H1 (cell line): ENCODE measurements at regions not wholly inside any gene's neighbourhood (a gene's known extent, or its start where the extent isn't known, plus 50 kb on each side); places are given as distances from the start of the nearest gene placed in this dataset.

Experiments
- CTCF ChIA-PET: fragments of 300-600 bp; sonication (Branson Sonifier 250); formaldehyde crosslinking; loops from one replicate; lab custom pipeline; 2021; ENCODE audit not compliant: partially characterized antibody; lab: Charles Lee
- POLR2A ChIA-PET: fragments of 300-600 bp; sonication (Branson Sonifier 250); formaldehyde crosslinking; loops from one replicate; lab custom pipeline; 2021; ENCODE audit warnings: inconsistent platforms; ENCODE audit not compliant: partially characterized antibody; lab: Charles Lee
- DNase-seq, 2 experiments: peaks; one replicate each; pipeline versions ENCODE4 v3.0.0 to v3.0.0-alpha.2; 2010 to 2022; ENCODE audit warnings: low spot score in 2 of 2, low read depth in 1 of 2, mixed read lengths in 1 of 2
- FAIRE-seq: peaks from 2 replicates; lab custom pipeline; 2011; peaks lifted over from hg19 to GRCh38; lab: Jason Lieb, UNC
- H2AFZ ChIP-seq: 2 replicates; pipeline ENCODE4 v1.8.1; 2012; ENCODE audit warnings: low read length, inconsistent platforms
- H2AK5ac ChIP-seq: 2 replicates; pipeline ENCODE4 v1.6.1; 2013; ENCODE audit warnings: low read depth, low read length
- H2BK120ac ChIP-seq: replicated peaks from 2 replicates; pipeline ENCODE3; 2013; ENCODE audit warnings: low read depth, low read length, inconsistent platforms
- H2BK12ac ChIP-seq: 2 replicates; pipeline ENCODE4 v1.6.1; 2013; ENCODE audit warnings: low read depth, low read length
- H2BK15ac ChIP-seq: 2 replicates; pipeline ENCODE4 v1.6.1; 2013; ENCODE audit warnings: low read length
- H2BK20ac ChIP-seq: 2 replicates; pipeline ENCODE4 v1.6.1; 2013; ENCODE audit warnings: low read length
- H2BK5ac ChIP-seq: 2 replicates; pipeline ENCODE4 v1.6.1; 2013; ENCODE audit warnings: low read depth, low read length
- H3K14ac ChIP-seq: 2 replicates; pipeline ENCODE4 v1.6.1; 2013; ENCODE audit warnings: inconsistent platforms; ENCODE audit not compliant: insufficient read length
- H3K18ac ChIP-seq: 2 replicates; pipeline ENCODE4 v1.6.1; 2013; ENCODE audit warnings: low read length; ENCODE audit errors: extremely low read depth
- H3K23ac ChIP-seq: 2 replicates; pipeline ENCODE4 v1.6.1; 2013; ENCODE audit warnings: inconsistent platforms; ENCODE audit not compliant: insufficient read length
- H3K23me2 ChIP-seq: 2 replicates; pipeline ENCODE4 v1.6.1; 2013; ENCODE audit warnings: low read depth, low read length
- H3K27ac ChIP-seq: 2 replicates; pipeline ENCODE4 v1.6.1; 2011; ENCODE audit warnings: low read depth, low read length, inconsistent platforms
- H3K27me3 ChIP-seq, 4 experiments: replicated peaks in 1 of 4; 1 replicate in 1 of 4; 2 replicates in 3 of 4; pipeline versions ENCODE4 v1.6.1 to v1.8.1; 2011 to 2013; ENCODE audit warnings: low read length in 3 of 4, mild to moderate bottlenecking in 3 of 4, inconsistent platforms in 2 of 4, mixed read lengths in 2 of 4, moderate library complexity in 1 of 4; ENCODE audit not compliant: control insufficient read depth in 3 of 4, insufficient read depth in 3 of 4; ENCODE audit errors: extremely low read depth in 1 of 4
- H3K36me3 ChIP-seq, 4 experiments: 2 replicates each; pipeline versions ENCODE4 v1.6.1 to v1.8.1; 2011 to 2013; ENCODE audit warnings: mild to moderate bottlenecking in 4 of 4, low read length in 3 of 4, moderate library complexity in 2 of 4, control low read depth in 1 of 4, inconsistent platforms in 1 of 4; ENCODE audit not compliant: insufficient read depth in 4 of 4, control insufficient read depth in 2 of 4
- H3K4ac ChIP-seq: replicated peaks from 2 replicates; pipeline ENCODE3; 2013; ENCODE audit warnings: low read length, low read depth, mixed read lengths, inconsistent platforms; ENCODE audit not compliant: insufficient read length
- H3K4me1 ChIP-seq, 4 experiments: replicated peaks in 1 of 4; 1 replicate in 1 of 4; 2 replicates in 3 of 4; pipeline versions ENCODE4 v1.6.1 to v1.8.1; 2011 to 2013; ENCODE audit warnings: low read length in 3 of 4, inconsistent platforms in 2 of 4, mixed read lengths in 1 of 4; ENCODE audit not compliant: insufficient read depth in 4 of 4, control insufficient read depth in 3 of 4
- H3K4me2 ChIP-seq, 2 experiments: 2 replicates each; pipeline versions ENCODE4 v1.6.1 to v1.8.1; 2011 to 2013; ENCODE audit warnings: low read depth in 2 of 2, low read length in 2 of 2, control low read depth in 1 of 2, inconsistent platforms in 1 of 2, mild to moderate bottlenecking in 1 of 2; ENCODE audit not compliant: insufficient read depth in 1 of 2
- H3K4me3 ChIP-seq, 4 experiments: fragments of 200-600, 300-600 bp in 1 of 4; sonication (generic), shearing (Covaris generic), sonication (Bioruptor Twin) in 1 of 4; 2 replicates each; pipeline versions ENCODE4 v1.5.1 to v1.8.1; 2011 to 2016; ENCODE audit warnings: low read length in 4 of 4, low read depth in 3 of 4, control low read depth in 2 of 4, inconsistent platforms in 2 of 4, mild to moderate bottlenecking in 2 of 4, mixed read lengths in 1 of 4, moderate library complexity in 1 of 4; ENCODE audit not compliant: insufficient read depth in 2 of 4; ENCODE audit errors: extremely low read depth in 1 of 4
- H3K56ac ChIP-seq: replicated peaks from 2 replicates; pipeline ENCODE3; 2013; ENCODE audit warnings: low read depth, mild to moderate bottlenecking, mixed read lengths, low read length, inconsistent platforms; ENCODE audit not compliant: insufficient read length
- H3K79me1 ChIP-seq: 2 replicates; pipeline ENCODE4 v1.6.1; 2013; ENCODE audit warnings: low read depth, low read length, control low read depth
- H3K79me2 ChIP-seq, 2 experiments: 2 replicates each; pipeline versions ENCODE4 v1.6.1 to v1.8.1; 2012 to 2013; ENCODE audit warnings: low read length in 2 of 2, mild to moderate bottlenecking in 2 of 2, inconsistent platforms in 1 of 2; ENCODE audit not compliant: insufficient read depth in 2 of 2, control insufficient read depth in 1 of 2
- H3K9ac ChIP-seq, 4 experiments: replicated peaks in 1 of 4; 1 replicate in 1 of 4; 2 replicates in 3 of 4; pipeline versions ENCODE4 v1.6.1 to v1.8.1; 2011 to 2013; ENCODE audit warnings: low read depth in 3 of 4, low read length in 3 of 4, control low read depth in 2 of 4, mild to moderate bottlenecking in 2 of 4, moderate library complexity in 2 of 4, inconsistent platforms in 1 of 4; ENCODE audit errors: extremely low read depth in 1 of 4
- H3K9me3 ChIP-seq, 2 experiments: 2 replicates each; pipeline versions ENCODE4 v1.6.1 to v1.8.1; 2012 to 2013; ENCODE audit warnings: mild to moderate bottlenecking in 2 of 2, moderate library complexity in 2 of 2, control low read depth in 1 of 2, inconsistent platforms in 1 of 2, low read depth in 1 of 2, low read length in 1 of 2, mixed read lengths in 1 of 2; ENCODE audit not compliant: insufficient read depth in 2 of 2
- H4K20me1 ChIP-seq, 2 experiments: replicated peaks in 1 of 2; 2 replicates each; pipeline versions ENCODE3 to v1.8.1; 2011 to 2013; ENCODE audit warnings: inconsistent platforms in 2 of 2, low read length in 2 of 2, mild to moderate bottlenecking in 1 of 2; ENCODE audit not compliant: insufficient read depth in 2 of 2, control insufficient read depth in 1 of 2
- H4K5ac ChIP-seq: 2 replicates; pipeline ENCODE4 v1.6.1; 2013; ENCODE audit warnings: low read length, low read depth, mixed read lengths, inconsistent platforms; ENCODE audit not compliant: insufficient read length
- H4K8ac ChIP-seq: 2 replicates; pipeline ENCODE4 v1.8.0; 2013; ENCODE audit warnings: mild to moderate bottlenecking, moderate library complexity, low read length, inconsistent platforms; ENCODE audit not compliant: insufficient read depth; ENCODE audit errors: extremely low read depth
- H4K91ac ChIP-seq: replicated peaks from 2 replicates; pipeline ENCODE3; 2013; ENCODE audit warnings: low read length, mixed read lengths, inconsistent platforms; ENCODE audit not compliant: insufficient read length
- ATF2 ChIP-seq: IDR thresholded peaks from 2 replicates; pipeline ENCODE4 v1.6.1; 2012; ENCODE audit warnings: low read length, inconsistent platforms
- BACH1 ChIP-seq: IDR thresholded peaks from 2 replicates; pipeline ENCODE4 v1.6.1; 2012; ENCODE audit warnings: low read length, improper control_type of control experiment
- BRCA1 ChIP-seq: IDR thresholded peaks from 2 replicates; pipeline ENCODE4 v1.6.1; 2012; ENCODE audit warnings: low read depth, low read length, improper control_type of control experiment
- KDM1A ChIP-seq: fragments of 200-600, 300-600 bp; sonication (generic); IDR thresholded peaks from 2 replicates; pipeline ENCODE4 v1.7.1; 2016; ENCODE audit warnings: mild to moderate bottlenecking, low read length, borderline replicate concordance
- KDM5A ChIP-seq: fragments of 200-600 bp; IDR thresholded peaks from 2 replicates; pipeline ENCODE4 v1.7.1; 2012; ENCODE audit warnings: mild to moderate bottlenecking, low read length, inconsistent platforms, mixed read lengths
- NRF1 ChIP-seq: IDR thresholded peaks from 2 replicates; pipeline ENCODE4 v1.6.1; 2011; ENCODE audit warnings: mild to moderate bottlenecking, low read depth, low read length, improper control_type of control experiment
- RBBP5 ChIP-seq: IDR thresholded peaks from 2 replicates; pipeline ENCODE4 v1.7.1; 2012; ENCODE audit warnings: low read depth, mild to moderate bottlenecking, inconsistent platforms, low read length, moderate library complexity, borderline replicate concordance
- SAP30 ChIP-seq: fragments of 300-600 bp; sonication (generic); IDR thresholded peaks from 2 replicates; pipeline ENCODE4 v1.7.1; 2012; ENCODE audit warnings: low read length, moderate library complexity, mild to moderate bottlenecking, inconsistent platforms; ENCODE audit not compliant: insufficient read depth, insufficient replicate concordance
- SIN3A ChIP-seq, 2 experiments: IDR thresholded peaks in 1 of 2; conservative IDR thresholded peaks in 1 of 2; 2 replicates each; pipeline ENCODE4 v1.6.1; 2011 to 2012; ENCODE audit warnings: low read length in 2 of 2, improper control_type of control experiment in 1 of 2, low read depth in 1 of 2, mild to moderate bottlenecking in 1 of 2
- SP2 ChIP-seq: IDR thresholded peaks from 2 replicates; pipeline ENCODE4 v1.6.1; 2012; ENCODE audit warnings: mild to moderate bottlenecking, low read length, inconsistent platforms
- SP4 ChIP-seq: IDR thresholded peaks from 2 replicates; pipeline ENCODE4 v1.6.1; 2012; ENCODE audit warnings: low read length, inconsistent platforms
- TEAD4 ChIP-seq: IDR thresholded peaks from 2 replicates; pipeline ENCODE4 v1.6.1; 2012; ENCODE audit warnings: low read depth, low read length, inconsistent platforms, mixed read lengths
- USF2 ChIP-seq: IDR thresholded peaks from 2 replicates; pipeline ENCODE4 v1.6.1; 2011; ENCODE audit warnings: low read length, improper control_type of control experiment

GRCh38 chr4:159045321-159045720, 57.6 kb upstream of the RAPGEF2 start:
- no peak overlapping the region for H3K4me3 ChIP-seq
- H3K56ac ChIP-seq, result no peak overlapping the region
- no peak overlapping the region for H2BK20ac ChIP-seq
- H3K27ac ChIP-seq, result no peak overlapping the region
- H3K14ac ChIP-seq, result no peak overlapping the region
- no peaks in the 10 kb centered on the region for H3K79me1 ChIP-seq
- no peak overlapping the region for H2BK12ac ChIP-seq
- peaks cover 0 to 7% (median 6%) of the 10 kb centered on the region in 4 experiments; a peak in 5 of 7 replicates for H3K4me1 ChIP-seq
- ChIA-PET POLR2A (no interaction called here), CTCF (interaction anchor here (1.0 to 1.4 kb wide), 2 partner anchors 23 to 189 kb away, joined by 3 to 6 read pairs; no protein-coding TSS in a partner anchor)
- FAIRE-seq (no peak), DNase-seq (no peak)
- no peak overlapping the region for H3K9ac ChIP-seq
- no peaks in the 10 kb centered on the region for H3K23me2 ChIP-seq
- H2BK15ac ChIP-seq, result no peak overlapping the region
- H3K27me3 ChIP-seq, result no peaks in the 10 kb centered on the region
- H2BK5ac ChIP-seq, result no peak overlapping the region
- H3K79me2 ChIP-seq, result no peaks in the 10 kb centered on the region
- no peak overlapping the region for H3K18ac ChIP-seq
- no peak overlapping the region for H3K4ac ChIP-seq
- H3K4me2 ChIP-seq, result no peak overlapping the region
- H2AFZ ChIP-seq, result peak overlapping the region; percentile 24; the same call in 1 of the 2 replicates
- H4K8ac ChIP-seq, result no peak overlapping the region
- H3K23ac ChIP-seq, result no peak overlapping the region
- no peaks in the 10 kb centered on the region for H4K20me1 ChIP-seq
- H4K5ac ChIP-seq, result no peak overlapping the region
- H4K91ac ChIP-seq, result no peak overlapping the region
- H3K9me3 ChIP-seq, result no peaks in the 10 kb centered on the region
- no peaks in the 10 kb centered on the region for H3K36me3 ChIP-seq
- no peak overlapping the region for H2AK5ac ChIP-seq
- no peak overlapping the region for H2BK120ac ChIP-seq
- TF ChIP-seq TEAD4 (no peak), SAP30 (no peak), BACH1 (no peak), NRF1 (no peak), ATF2 (no peak), SP4 (no peak), RBBP5 (no peak), USF2 (no peak), BRCA1 (no peak), KDM1A (no peak), SP2 (no peak), KDM5A (no peak), SIN3A (conservative IDR thresholded peaks at IDR 0.05 in 1 of 2, IDR thresholded peaks at IDR 0.05 in 1 of 2; ENCODE audit: low read depth in 1 of 2, low read length in 2 of 2) (no peak)
